ENCODE measurements at regions not wholly inside any gene's neighbourhood (a gene's known extent, or its start where the extent isn't known, plus 50 kb on each side); places are given as distances from the start of the nearest gene placed in this dataset.
A peak's percentile ranks its signal among the peaks of the same experiment; 100 is the strongest.
"Not testable (repeated sequence)": the region's sequence is repeated elsewhere in the genome, so short reads cannot be mapped to it uniquely, and the experiment has no call there.

- no peak for DNase-seq (ENCODE audit: low read depth in 2 of 3, low spot score in 1 of 3)
Measured at GRCh38 chr2:215799194-215799593, 214.2 kb downstream of the MREG start.

GRCh38 chr2:215797676-215798075 is 215.7 kb downstream of the MREG start:
- no peak for DNase-seq (ENCODE audit: low read depth in 2 of 3, low spot score in 1 of 3)

- DNase-seq (ENCODE audit: low read depth in 2 of 3, low spot score in 1 of 3), result no peak
Measured at GRCh38 chr2:215796140-215796855, 217.1 kb downstream of the MREG start.

- no peak for DNase-seq (ENCODE audit: low read depth in 2 of 3, low spot score in 1 of 3)
Measured at GRCh38 chr2:215794829-215795546, 218.4 kb downstream of the MREG start.

- peak in 2 of 3 donors; percentile 8 to 44 for DNase-seq (ENCODE audit: low read depth in 2 of 3, low spot score in 1 of 3)
Measured at GRCh38 chr2:215793747-215794595, 219.4 kb downstream of the MREG start.

GRCh38 chr2:215791481-215791937 is 221.8 kb downstream of the MREG start:
- no peak for DNase-seq (ENCODE audit: low read depth in 2 of 3, low spot score in 1 of 3)

GRCh38 chr2:215790523-215791421 is 222.6 kb downstream of the MREG start:
- DNase-seq (ENCODE audit: low read depth in 2 of 3, low spot score in 1 of 3), result no peak

GRCh38 chr2:215787565-215788178 is 225.7 kb downstream of the MREG start:
- DNase-seq (ENCODE audit: low read depth in 2 of 3, low spot score in 1 of 3), result no peak

- DNase-seq (ENCODE audit: low read depth in 2 of 3, low spot score in 1 of 3), result no peak
Measured at GRCh38 chr2:215787025-215787424, 226.3 kb downstream of the MREG start.

GRCh38 chr2:215784371-215784783 is 229.0 kb downstream of the MREG start:
- DNase-seq (ENCODE audit: low read depth in 2 of 3, low spot score in 1 of 3), result no peak

- not testable (repeated sequence) for DNase-seq (ENCODE audit: low read depth in 2 of 3, low spot score in 1 of 3)
Measured at GRCh38 chr2:215783640-215784039, 229.7 kb downstream of the MREG start.

GRCh38 chr2:215782965-215783364 is 230.4 kb downstream of the MREG start:
- DNase-seq (ENCODE audit: low read depth in 2 of 3, low spot score in 1 of 3), result no peak

- no peak for DNase-seq (ENCODE audit: low read depth in 2 of 3, low spot score in 1 of 3)
Measured at GRCh38 chr2:215782295-215782694, 231.1 kb downstream of the MREG start.

- no peak for DNase-seq (ENCODE audit: low read depth in 2 of 3, low spot score in 1 of 3)
Measured at GRCh38 chr2:215780907-215781685, 232.3 kb downstream of the MREG start.

- no peak for DNase-seq (ENCODE audit: low read depth in 2 of 3, low spot score in 1 of 3)
Measured at GRCh38 chr2:215780313-215780712, 233.0 kb downstream of the MREG start.

- DNase-seq (ENCODE audit: low read depth in 2 of 3, low spot score in 1 of 3), result no peak
Measured at GRCh38 chr2:215779912-215780311, 233.4 kb downstream of the MREG start.

GRCh38 chr2:215777465-215778044 is 235.8 kb downstream of the MREG start:
- DNase-seq (ENCODE audit: low read depth in 2 of 3, low spot score in 1 of 3), result no peak

GRCh38 chr2:215775106-215775505 is 238.2 kb downstream of the MREG start:
- no peak for DNase-seq (ENCODE audit: low read depth in 2 of 3, low spot score in 1 of 3)

- DNase-seq (ENCODE audit: low read depth in 2 of 3, low spot score in 1 of 3), result no peak
Measured at GRCh38 chr2:215773728-215774127, 239.6 kb downstream of the MREG start.

Measured in stimulated activated CD4-positive, alpha-beta T cell treated with anti-CD3 and anti-CD28 coated beads, Interleukin-12 subunit alpha, Interleukin-12 subunit beta, amount 100 ng/mL, for 48 hours (primary cell).